PC-9 (cell line): ENCODE measurements at regions not wholly inside any gene's neighbourhood (a gene's known extent, or its start where the extent isn't known, plus 50 kb on each side); places are given as distances from the start of the nearest gene placed in this dataset.

ENCODE experiments used
- BruUV-seq: library from RNA; stranded (reverse); fragments of 400-500 nt; replicated peaks from 2 replicates; lab custom pipeline; 2021; lab: Mats Ljungman, UMichigan
- CTCF ChIA-PET: fragments of 300-600 bp; sonication (Branson Sonifier 250); formaldehyde crosslinking; loops from one replicate; lab custom pipeline; 2022; ENCODE audit warnings: antibody characterized with exemption; lab: Charles Lee
- POLR2A ChIA-PET: fragments of 300-600 bp; sonication (Branson Sonifier 250); formaldehyde crosslinking; loops from one replicate; lab custom pipeline; 2022; ENCODE audit warnings: antibody characterized with exemption; ENCODE audit not compliant: unreplicated experiment; lab: Charles Lee
- DNase-seq, 2 experiments: peaks; one replicate each; pipeline versions ENCODE4 v3.0.0 to v3.0.0-alpha.2; 2015 to 2022; ENCODE audit warnings: mixed read lengths in 1 of 2
- H2AFZ ChIP-seq: fragments of 200-600 bp; sonication (generic); 2 replicates; pipeline ENCODE4 v1.8.1; 2017; ENCODE audit warnings: antibody characterized with exemption
- H3F3A ChIP-seq: fragments of 200-600 bp; sonication (generic); 2 replicates; pipeline ENCODE4 v1.8.1; 2017; ENCODE audit warnings: antibody characterized with exemption, mild to moderate bottlenecking, low read depth; ENCODE audit not compliant: insufficient read depth
- H3K27ac ChIP-seq: fragments of 200-600 bp; sonication (generic); 2 replicates; pipeline ENCODE4 v1.6.1; 2016; ENCODE audit warnings: mixed run types
- H3K27me3 ChIP-seq: fragments of 200-600 bp; sonication (generic); 2 replicates; pipeline ENCODE4 v1.6.1; 2016; ENCODE audit warnings: low read depth, mixed run types; ENCODE audit not compliant: insufficient read depth
- H3K36me3 ChIP-seq: fragments of 200-600 bp; sonication (generic); 2 replicates; pipeline ENCODE4 v1.6.1; 2016; ENCODE audit warnings: low read depth, mixed run types
- H3K4me1 ChIP-seq: fragments of 200-600 bp; sonication (generic); replicated peaks from 2 replicates; pipeline ENCODE4 v1.6.1; 2016; ENCODE audit warnings: mixed run types; ENCODE audit not compliant: insufficient read depth
- H3K4me2 ChIP-seq: fragments of 200-600 bp; sonication (generic); 2 replicates; pipeline ENCODE4 v1.6.1; 2017; ENCODE audit warnings: mixed run types
- H3K4me3 ChIP-seq: fragments of 200-600 bp; sonication (generic); 2 replicates; pipeline ENCODE4 v1.6.1; 2016; ENCODE audit warnings: mixed run types
- H3K79me2 ChIP-seq: fragments of 200-600 bp; sonication (generic); 2 replicates; pipeline ENCODE4 v1.6.1; 2017; ENCODE audit warnings: low read depth, mixed run types
- H3K9me2 ChIP-seq: fragments of 200-600 bp; sonication (generic); 2 replicates; pipeline ENCODE4 v1.8.1; 2017; ENCODE audit warnings: mild to moderate bottlenecking; ENCODE audit not compliant: insufficient read depth
- H3K9me3 ChIP-seq: fragments of 200-600 bp; sonication (generic); 2 replicates; pipeline ENCODE4 v1.8.1; 2016; ENCODE audit warnings: low read depth; ENCODE audit not compliant: insufficient read depth
- H4K20me1 ChIP-seq: fragments of 200-600 bp; sonication (generic); 2 replicates; pipeline ENCODE4 v1.8.1; 2017; ENCODE audit not compliant: insufficient read depth
- EZH2 ChIP-seq: fragments of 200-600 bp; sonication (generic); IDR thresholded peaks from 2 replicates; pipeline ENCODE4 v1.8.0; 2017; ENCODE audit warnings: antibody characterized with exemption, low read depth
- intact Hi-C: fragments of 100-400 bp; cut with micrococcal nuclease; formaldehyde crosslinking; loops from one replicate; pipeline ENCODE4 v1.10.0; 2022; ENCODE audit not compliant: unreplicated experiment
- TF ChIP-seq, protein P1 (sequence below): fragments of 200-600 bp; sonication (generic); conservative IDR thresholded peaks from 2 replicates; pipeline ENCODE4 v1.6.1; 2017; ENCODE audit warnings: mixed run types, antibody characterized with exemption, mild to moderate bottlenecking, moderate library complexity

DNA sequence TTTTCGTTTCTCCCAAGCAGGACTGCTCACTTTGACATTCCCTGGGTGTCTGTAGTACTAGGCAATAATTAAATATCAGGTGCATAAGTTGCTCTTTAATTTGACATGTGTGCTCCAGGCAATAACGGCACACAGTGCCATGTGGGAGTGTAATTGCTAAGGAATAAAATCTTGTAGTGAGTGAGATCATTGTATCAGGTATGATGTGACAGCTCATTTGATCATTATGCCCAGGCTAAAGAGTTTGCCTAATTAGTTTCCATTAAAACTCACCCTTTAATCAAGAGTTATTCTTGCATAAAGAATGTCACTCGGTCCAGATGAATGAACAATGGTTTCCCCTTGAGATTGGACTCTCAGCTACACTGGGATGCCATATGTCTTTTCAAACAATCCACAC, 220.0 kb downstream of the INSC start:
- CTCF ChIA-PET = no interaction called here
- Histone ChIP-seq H3K4me3 (no peak overlapping the region), H3K4me1 (no peaks in the 10 kb centered on the region), H3K27me3 (no peaks in the 10 kb centered on the region), H3K27ac (no peak overlapping the region), H3F3A (no peaks in the 10 kb centered on the region), H3K9me3 (no peaks in the 10 kb centered on the region), H4K20me1 (no peaks in the 10 kb centered on the region), H3K4me2 (no peak overlapping the region), H2AFZ (no peak overlapping the region), H3K9me2 (no peaks in the 10 kb centered on the region), H3K36me3 (no peaks in the 10 kb centered on the region), H3K79me2 (no peaks in the 10 kb centered on the region)
- BruUV-seq = no TSS peak
- intact Hi-C loops = no loop called here
- TF ChIP-seq, protein P1, sequence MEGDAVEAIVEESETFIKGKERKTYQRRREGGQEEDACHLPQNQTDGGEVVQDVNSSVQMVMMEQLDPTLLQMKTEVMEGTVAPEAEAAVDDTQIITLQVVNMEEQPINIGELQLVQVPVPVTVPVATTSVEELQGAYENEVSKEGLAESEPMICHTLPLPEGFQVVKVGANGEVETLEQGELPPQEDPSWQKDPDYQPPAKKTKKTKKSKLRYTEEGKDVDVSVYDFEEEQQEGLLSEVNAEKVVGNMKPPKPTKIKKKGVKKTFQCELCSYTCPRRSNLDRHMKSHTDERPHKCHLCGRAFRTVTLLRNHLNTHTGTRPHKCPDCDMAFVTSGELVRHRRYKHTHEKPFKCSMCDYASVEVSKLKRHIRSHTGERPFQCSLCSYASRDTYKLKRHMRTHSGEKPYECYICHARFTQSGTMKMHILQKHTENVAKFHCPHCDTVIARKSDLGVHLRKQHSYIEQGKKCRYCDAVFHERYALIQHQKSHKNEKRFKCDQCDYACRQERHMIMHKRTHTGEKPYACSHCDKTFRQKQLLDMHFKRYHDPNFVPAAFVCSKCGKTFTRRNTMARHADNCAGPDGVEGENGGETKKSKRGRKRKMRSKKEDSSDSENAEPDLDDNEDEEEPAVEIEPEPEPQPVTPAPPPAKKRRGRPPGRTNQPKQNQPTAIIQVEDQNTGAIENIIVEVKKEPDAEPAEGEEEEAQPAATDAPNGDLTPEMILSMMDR = no peak
- no peak for TF ChIP-seq EZH2
- DNase-seq = no peak
- POLR2A ChIA-PET = no interaction called here

GRCh38 chr11:15336021-15336420, 221.3 kb downstream of the INSC start:
- no peak overlapping the region for H3K4me3 ChIP-seq
- no peak for TF ChIP-seq EZH2
- TF ChIP-seq, protein P1 = no peak

GRCh38 chr11:15339302-15339701, 224.6 kb downstream of the INSC start:
- TF ChIP-seq EZH2 = no peak
- TF ChIP-seq, protein P1 = no peak
- no peaks in the 10 kb centered on the region for H3K9me3 ChIP-seq
- H3K9me2 ChIP-seq = no peaks in the 10 kb centered on the region
- no peaks in the 10 kb centered on the region for H3K27me3 ChIP-seq
- no peak for DNase-seq
- H3K36me3 ChIP-seq = no peaks in the 10 kb centered on the region
- BruUV-seq = no TSS peak
- no peak overlapping the region for H3K27ac ChIP-seq
- no peaks in the 10 kb centered on the region for H3K4me1 ChIP-seq
- H3K79me2 ChIP-seq = no peaks in the 10 kb centered on the region
- no peak overlapping the region for H3K4me2 ChIP-seq
- ChIA-PET CTCF (no interaction called here), POLR2A (no interaction called here)
- intact Hi-C loops = no loop called here
- no peak overlapping the region for H3K4me3 ChIP-seq
- no peak overlapping the region for H2AFZ ChIP-seq
- H4K20me1 ChIP-seq = no peaks in the 10 kb centered on the region
- H3F3A ChIP-seq = no peaks in the 10 kb centered on the region

More at GRCh38 chr11:15336021-15336420, 221.3 kb downstream of the INSC start:
- Histone ChIP-seq H4K20me1 (no peaks in the 10 kb centered on the region), H3K4me2 (no peak overlapping the region), H3F3A (no peaks in the 10 kb centered on the region), H3K9me3 (no peaks in the 10 kb centered on the region), H3K36me3 (no peaks in the 10 kb centered on the region), H3K79me2 (no peaks in the 10 kb centered on the region), H3K27me3 (no peaks in the 10 kb centered on the region), H3K27ac (no peak overlapping the region), H3K4me1 (no peaks in the 10 kb centered on the region), H2AFZ (no peak overlapping the region), H3K9me2 (no peaks in the 10 kb centered on the region)
- ChIA-PET POLR2A (no interaction called here), CTCF (no interaction called here)
- no TSS peak for BruUV-seq
- no peak for DNase-seq
- intact Hi-C loops = no loop called here
